GM18499 (cell line): ENCODE measurements at regions not wholly inside any gene's neighbourhood (a gene's known extent, or its start where the extent isn't known, plus 50 kb on each side); places are given as distances from the start of the nearest gene placed in this dataset.
"Not testable (repeated sequence)": the region's sequence is repeated elsewhere in the genome, so short reads cannot be mapped to it uniquely, and the experiment has no call there.

Source experiments
- ATAC-seq: cut with Tn5 transposase; IDR thresholded peaks from one replicate; pipeline ENCODE4 v1.9.1; 2021; ENCODE audit warnings: moderate number of reproducible peaks; ENCODE audit not compliant: insufficient read depth, unreplicated experiment

GRCh38 chr1:101128846-101129245 is 103.3 kb upstream of the DPH5 start:
- ATAC-seq: no peak

GRCh38 chr1:101128211-101128727 is 102.7 kb upstream of the DPH5 start:
- ATAC-seq: peak; percentile 97

- ATAC-seq: no peak
These were observed 98.8 kb upstream of the DPH5 start for GRCh38 chr1:101124405-101124804.

GRCh38 chr1:101123904-101124303 is 98.3 kb upstream of the DPH5 start:
- ATAC-seq: not testable (repeated sequence)

GRCh38 chr1:101122452-101123166 is 97.0 kb upstream of the DPH5 start:
- ATAC-seq: peak; percentile 91

GRCh38 chr1:101121975-101122374 is 96.4 kb upstream of the DPH5 start:
- ATAC-seq: no peak

GRCh38 chr1:101121504-101121903 is 95.9 kb upstream of the DPH5 start:
- ATAC-seq: no peak

- ATAC-seq: no peak
These were observed 95.3 kb upstream of the DPH5 start for GRCh38 chr1:101120868-101121267.

GRCh38 chr1:101119289-101119688 is 93.7 kb upstream of the DPH5 start:
- ATAC-seq: no peak

- no peak for ATAC-seq
These were observed 90.4 kb upstream of the DPH5 start for GRCh38 chr1:101116006-101116405.

GRCh38 chr1:101115112-101115511 is 89.5 kb upstream of the DPH5 start:
- ATAC-seq: no peak

GRCh38 chr1:101114128-101114527 is 88.5 kb upstream of the DPH5 start:
- not testable (repeated sequence) for ATAC-seq

- peak; percentile 88 for ATAC-seq
These were observed 86.6 kb upstream of the DPH5 start for GRCh38 chr1:101112051-101112780.

GRCh38 chr1:101111461-101111860 is 85.9 kb upstream of the DPH5 start:
- ATAC-seq: no peak

- no peak for ATAC-seq
These were observed 84.2 kb upstream of the DPH5 start for GRCh38 chr1:101109791-101110190.

GRCh38 chr1:101108111-101108500 is 82.5 kb upstream of the DPH5 start:
- ATAC-seq: no peak

GRCh38 chr1:101107496-101108110 is 82.0 kb upstream of the DPH5 start:
- ATAC-seq: no peak

- no peak for ATAC-seq
These were observed 80.3 kb upstream of the DPH5 start for GRCh38 chr1:101105877-101106276.

GRCh38 chr1:101102426-101103156 is 77.0 kb upstream of the DPH5 start:
- no peak for ATAC-seq

- no peak for ATAC-seq
These were observed 75.8 kb upstream of the DPH5 start for GRCh38 chr1:101101360-101101759.

- no peak for ATAC-seq
These were observed 75.1 kb upstream of the DPH5 start for GRCh38 chr1:101100674-101101073.
